Right lobe of liver (tissue), 6 donors: ENCODE measurements at regions not wholly inside any gene's neighbourhood (a gene's known extent, or its start where the extent isn't known, plus 50 kb on each side); places are given as distances from the start of the nearest gene placed in this dataset.

ENCODE experiments used
- ATAC-seq, 4 donors: fragments of 200-7000 bp; cut with Tn5 transposase; one replicate each; pipeline ENCODE4 v1.9.1; 2020; ENCODE audit warnings: mild to moderate bottlenecking in 4 of 4, moderate library complexity in 4 of 4
- DNase-seq, 3 donors: peaks; one replicate each; pipeline ENCODE4 v3.0.0-alpha.2; 2020
- H3K27ac ChIP-seq, 3 donors: fragments of 200-600 bp; one replicate each; pipeline ENCODE4 v1.8.0; 2022
- H3K27me3 ChIP-seq, 2 donors: fragments of 200-600 bp; one replicate each; pipeline ENCODE4 v1.8.0; 2022
- H3K36me3 ChIP-seq, 4 donors: fragments of 200-600 bp; sonication (generic) in 1 of 4; one replicate each; pipeline versions ENCODE4 v1.5.1 to v1.8.0; 2017 to 2022; ENCODE audit warnings: control low read depth in 1 of 4
- H3K4me1 ChIP-seq, 4 donors: fragments of 200-600 bp; sonication (generic) in 1 of 4; one replicate each; pipeline versions ENCODE4 v1.5.1 to v1.8.0; 2017 to 2022; ENCODE audit warnings: control low read depth in 1 of 4
- H3K4me3 ChIP-seq, 3 donors: fragments of 200-600 bp; one replicate each; pipeline ENCODE4 v1.8.0; 2022
- H3K9me3 ChIP-seq, 4 donors: fragments of 200-600 bp; sonication (generic) in 1 of 4; one replicate each; pipeline versions ENCODE4 v1.5.1 to v1.8.0; 2017 to 2022; ENCODE audit warnings: control low read depth in 1 of 4
- POLR2A ChIP-seq: fragments of 450-650 bp; IDR thresholded peaks from one replicate; pipeline ENCODE4 v1.6.1; 2017; ENCODE audit warnings: antibody characterized with exemption, mild to moderate bottlenecking
- WGBS: methylation state at CpG from one replicate; pipeline ENCODE4 v1.1.6; 2018; ENCODE audit warnings: low coverage, low lambda C conversion rate; ENCODE audit not compliant: insufficient coverage; ENCODE audit errors: missing lambda C conversion rate; 5-methylcytosine and 5-hydroxymethylcytosine counted together
- intact Hi-C, 2 donors: fragments of 100-400 bp; cut with DNase I; formaldehyde crosslinking; loops; one replicate each; pipeline versions ENCODE4 v1.11.2 to v1.14.1; 2022
- TF ChIP-seq, protein P1 (sequence below), 4 donors: fragments of 200-600 bp in 3 of 4; fragments of 450-650 bp in 1 of 4; IDR thresholded peaks; one replicate each; pipeline versions ENCODE4 v1.5.1 to v1.8.0; 2016 to 2022; ENCODE audit warnings: antibody characterized with exemption in 4 of 4, mild to moderate bottlenecking in 2 of 4
- donor health status: DM: no; HTN: yes; CAD: no.
- donor health status: DM: no; HTN: no; CAD: no.
- donor health status: DM: no; HTN: no; CAD: no.
- donor health status: DM: no; HTN: yes; CAD: no.
- donor health status: DM: no; HTN: yes; CAD: no.

DNA sequence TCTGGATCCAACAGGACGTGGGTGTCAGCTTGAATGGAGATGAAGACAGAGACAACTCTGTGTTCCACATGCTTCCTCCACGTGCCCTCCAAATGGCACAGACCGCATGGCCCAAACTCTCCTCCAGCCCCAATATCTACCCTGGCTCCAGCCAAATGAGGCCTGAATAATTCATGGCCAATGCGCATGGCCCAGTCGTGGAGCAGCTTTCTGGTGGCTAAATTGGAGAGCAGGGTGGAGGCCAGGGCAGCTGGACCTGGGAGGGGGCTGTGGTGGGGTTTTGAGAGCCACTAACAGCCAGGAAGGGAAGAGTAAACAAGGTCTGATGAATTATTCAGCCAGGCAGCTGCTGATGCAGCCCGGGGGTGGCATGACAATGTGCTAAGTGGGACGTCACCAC, 96.7 kb upstream of the TMEM132E start:
- no peaks in the 10 kb centered on the region for H3K27me3 ChIP-seq
- TF ChIP-seq, protein P1, sequence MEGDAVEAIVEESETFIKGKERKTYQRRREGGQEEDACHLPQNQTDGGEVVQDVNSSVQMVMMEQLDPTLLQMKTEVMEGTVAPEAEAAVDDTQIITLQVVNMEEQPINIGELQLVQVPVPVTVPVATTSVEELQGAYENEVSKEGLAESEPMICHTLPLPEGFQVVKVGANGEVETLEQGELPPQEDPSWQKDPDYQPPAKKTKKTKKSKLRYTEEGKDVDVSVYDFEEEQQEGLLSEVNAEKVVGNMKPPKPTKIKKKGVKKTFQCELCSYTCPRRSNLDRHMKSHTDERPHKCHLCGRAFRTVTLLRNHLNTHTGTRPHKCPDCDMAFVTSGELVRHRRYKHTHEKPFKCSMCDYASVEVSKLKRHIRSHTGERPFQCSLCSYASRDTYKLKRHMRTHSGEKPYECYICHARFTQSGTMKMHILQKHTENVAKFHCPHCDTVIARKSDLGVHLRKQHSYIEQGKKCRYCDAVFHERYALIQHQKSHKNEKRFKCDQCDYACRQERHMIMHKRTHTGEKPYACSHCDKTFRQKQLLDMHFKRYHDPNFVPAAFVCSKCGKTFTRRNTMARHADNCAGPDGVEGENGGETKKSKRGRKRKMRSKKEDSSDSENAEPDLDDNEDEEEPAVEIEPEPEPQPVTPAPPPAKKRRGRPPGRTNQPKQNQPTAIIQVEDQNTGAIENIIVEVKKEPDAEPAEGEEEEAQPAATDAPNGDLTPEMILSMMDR (IDR thresholded peaks at IDR 0.05): no peak
- no peak for TF ChIP-seq POLR2A
- no peaks in the 10 kb centered on the region for H3K4me1 ChIP-seq
- no peaks in the 10 kb centered on the region for H3K9me3 ChIP-seq
- no peak overlapping the region for H3K4me3 ChIP-seq
- DNase-seq: no peak
- intact Hi-C loops: no loop called here
- ATAC-seq: no peak
- H3K27ac ChIP-seq: no peak overlapping the region
- no peaks in the 10 kb centered on the region for H3K36me3 ChIP-seq
- WGBS: 57% methylated on average over 3 of the region's 7 CpGs

DNA sequence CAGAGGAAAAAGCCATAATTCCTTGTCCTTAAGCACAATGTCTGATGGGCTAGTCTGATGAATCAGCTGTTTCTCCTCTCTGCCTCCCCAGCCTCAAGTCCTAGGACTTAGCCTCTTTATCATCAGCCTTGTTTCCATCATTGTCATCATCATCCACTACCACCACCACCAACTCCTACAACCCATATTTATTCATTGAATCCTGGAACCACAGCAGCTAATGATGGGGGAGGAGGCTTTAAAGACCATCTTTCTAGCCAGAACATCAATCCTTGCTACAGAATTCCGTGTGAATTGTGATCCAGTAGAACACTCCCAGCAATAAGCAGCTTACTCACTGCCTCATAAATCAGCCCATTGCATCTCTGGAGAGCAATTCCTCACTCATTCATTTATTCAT, 97.6 kb upstream of the TMEM132E start:
- WGBS: 33% methylated on average over 1 of the region's 1 CpG
- ATAC-seq (no peak), DNase-seq (no peak)
- no peaks in the 10 kb centered on the region for H3K36me3 ChIP-seq
- H3K4me1 ChIP-seq: no peaks in the 10 kb centered on the region
- no peak overlapping the region for H3K27ac ChIP-seq
- intact Hi-C loops: no loop called here
- H3K4me3 ChIP-seq: no peak overlapping the region
- TF ChIP-seq, protein P1 (IDR thresholded peaks at IDR 0.05): no peak
- TF ChIP-seq POLR2A: no peak
- no peaks in the 10 kb centered on the region for H3K9me3 ChIP-seq
- H3K27me3 ChIP-seq: no peaks in the 10 kb centered on the region

DNA sequence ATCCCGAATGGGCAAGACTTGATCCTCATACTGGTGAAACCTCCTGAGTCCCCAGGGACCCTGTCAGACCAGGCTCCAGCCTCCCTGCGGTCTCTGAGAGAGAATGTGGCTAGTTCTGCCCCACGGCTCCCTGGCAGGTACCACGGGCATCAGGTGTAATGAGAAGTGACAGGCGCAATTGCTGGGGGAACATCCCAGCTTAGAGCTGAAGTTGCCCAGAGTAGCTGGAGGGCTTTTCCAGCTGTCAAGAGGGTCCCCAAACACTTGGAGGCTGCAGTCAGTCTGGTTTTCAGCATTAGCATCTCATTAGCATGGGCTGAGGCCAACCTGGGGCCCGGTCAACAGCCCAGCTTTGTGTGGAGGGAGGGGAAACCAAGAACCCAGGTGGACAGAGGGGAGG, 100.0 kb upstream of the TMEM132E start:
- no peak for TF ChIP-seq POLR2A
- TF ChIP-seq, protein P1 (IDR thresholded peaks at IDR 0.05): no peak
- ATAC-seq (no peak), DNase-seq (no peak)
- Histone ChIP-seq H3K4me1 (no peaks in the 10 kb centered on the region), H3K36me3 (no peaks in the 10 kb centered on the region), H3K9me3 (no peaks in the 10 kb centered on the region), H3K27ac (no peak overlapping the region), H3K27me3 (no peaks in the 10 kb centered on the region), H3K4me3 (no peak overlapping the region)
- intact Hi-C loops: no loop called here
- no CpG with 5 or more reads among the region's 6 CpGs for WGBS

DNA sequence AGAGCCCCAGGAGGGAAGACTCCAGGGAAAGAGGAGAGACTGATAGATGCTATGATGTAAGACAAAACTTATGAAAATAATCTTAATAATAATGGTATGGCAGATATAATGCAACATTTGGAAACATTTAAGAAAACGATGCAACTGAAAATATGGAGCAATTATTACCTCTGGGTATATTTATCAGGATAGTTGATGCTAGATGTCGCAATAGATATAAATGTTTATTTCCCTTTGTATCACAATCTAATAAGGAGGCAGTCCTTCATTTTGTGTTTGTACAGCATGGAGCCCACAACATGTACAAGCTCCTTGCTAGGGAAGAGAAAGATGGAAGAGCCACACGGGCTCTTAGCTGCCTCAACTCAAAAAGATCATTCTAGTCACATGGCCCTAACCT, 101.1 kb upstream of the TMEM132E start:
- Histone ChIP-seq H3K9me3 (no peaks in the 10 kb centered on the region), H3K27ac (no peak overlapping the region), H3K36me3 (no peaks in the 10 kb centered on the region), H3K4me3 (no peak overlapping the region), H3K27me3 (no peaks in the 10 kb centered on the region), H3K4me1 (no peaks in the 10 kb centered on the region)
- ATAC-seq (no peak), DNase-seq (no peak)
- WGBS: 71% methylated on average over 3 of the region's 3 CpGs
- TF ChIP-seq POLR2A: no peak
- TF ChIP-seq, protein P1 (IDR thresholded peaks at IDR 0.05): no peak
- intact Hi-C loops: no loop called here

DNA sequence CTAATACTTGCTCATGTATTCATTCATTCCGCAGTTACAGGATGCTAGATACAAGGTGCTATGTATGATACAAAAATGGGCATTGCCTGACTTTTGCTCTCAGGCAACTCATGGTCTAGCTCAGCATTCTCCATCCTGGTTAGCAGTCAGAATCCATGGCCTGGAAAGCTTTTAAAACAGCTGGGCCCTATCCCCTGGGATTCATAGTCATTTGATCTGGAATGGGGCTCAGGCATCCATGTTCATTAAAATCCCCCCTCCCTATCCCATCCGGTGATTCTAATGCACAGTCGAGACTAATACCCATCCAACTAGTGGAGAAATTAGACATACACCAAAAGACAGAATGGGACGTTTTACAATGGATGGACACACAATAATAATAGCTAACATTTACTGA, 104.1 kb upstream of the TMEM132E start:
- H3K36me3 ChIP-seq: no peaks in the 10 kb centered on the region
- no peaks in the 10 kb centered on the region for H3K27me3 ChIP-seq
- no peaks in the 10 kb centered on the region for H3K9me3 ChIP-seq
- no peak overlapping the region for H3K27ac ChIP-seq
- ATAC-seq (no peak), DNase-seq (no peak)
- TF ChIP-seq, protein P1 (IDR thresholded peaks at IDR 0.05): no peak
- TF ChIP-seq POLR2A: no peak
- no peak overlapping the region for H3K4me3 ChIP-seq
- intact Hi-C loops: no loop called here
- 51% methylated on average over 3 of the region's 4 CpGs for WGBS
- H3K4me1 ChIP-seq: no peaks in the 10 kb centered on the region
